Dedifferentiated amniotic fluid mesenchymal stem cell (primary cell): ENCODE measurements at regions not wholly inside any gene's neighbourhood (a gene's known extent, or its start where the extent isn't known, plus 50 kb on each side); places are given as distances from the start of the nearest gene placed in this dataset.
"Not testable (repeated sequence)": the region's sequence is repeated elsewhere in the genome, so short reads cannot be mapped to it uniquely, and the experiment has no call there.

ENCODE experiments used
- DNase-seq: peaks from one replicate; pipeline ENCODE4 v3.0.0-alpha.2; 2016; ENCODE audit errors: extremely low spot score

GRCh38 chr7:119572132-119572531 is 700.8 kb upstream of the KCND2 start:
- DNase-seq = no peak

- no peak for DNase-seq
Observed at GRCh38 chr7:119572541-119572940, 700.4 kb upstream of the KCND2 start.

- no peak for DNase-seq
Observed at GRCh38 chr7:119578116-119578515, 694.9 kb upstream of the KCND2 start.

- DNase-seq = no peak
Observed at GRCh38 chr7:119594956-119595355, 678.0 kb upstream of the KCND2 start.

GRCh38 chr7:119596651-119597050 is 676.3 kb upstream of the KCND2 start:
- DNase-seq = no peak

- no peak for DNase-seq
Observed at GRCh38 chr7:119606297-119606696, 666.7 kb upstream of the KCND2 start.

GRCh38 chr7:119620769-119621168 is 652.2 kb upstream of the KCND2 start:
- DNase-seq = no peak

GRCh38 chr7:119623427-119623826 is 649.5 kb upstream of the KCND2 start:
- no peak for DNase-seq

GRCh38 chr7:119630406-119630969 is 642.5 kb upstream of the KCND2 start:
- DNase-seq = no peak

- not testable (repeated sequence) for DNase-seq
Observed at GRCh38 chr7:119633812-119634211, 639.2 kb upstream of the KCND2 start.

- no peak for DNase-seq
Observed at GRCh38 chr7:119640326-119640725, 632.6 kb upstream of the KCND2 start.

GRCh38 chr7:119640861-119641260 is 632.1 kb upstream of the KCND2 start:
- no peak for DNase-seq

- no peak for DNase-seq
Observed at GRCh38 chr7:119643558-119643957, 629.4 kb upstream of the KCND2 start.

- no peak for DNase-seq
Observed at GRCh38 chr7:119647286-119647685, 625.7 kb upstream of the KCND2 start.

- DNase-seq = not testable (repeated sequence)
Observed at GRCh38 chr7:119648752-119649151, 624.2 kb upstream of the KCND2 start.

GRCh38 chr7:119660080-119660479 is 612.9 kb upstream of the KCND2 start:
- no peak for DNase-seq

- peak; percentile 46 for DNase-seq
Observed at GRCh38 chr7:119664601-119665000, 608.4 kb upstream of the KCND2 start.

GRCh38 chr7:119665796-119666195 is 607.2 kb upstream of the KCND2 start:
- peak; percentile 9 for DNase-seq

GRCh38 chr7:119681336-119681735 is 591.6 kb upstream of the KCND2 start:
- DNase-seq = no peak

GRCh38 chr7:119684763-119685162 is 588.2 kb upstream of the KCND2 start:
- DNase-seq = no peak

- DNase-seq = no peak
Observed at GRCh38 chr7:119685906-119686305, 587.1 kb upstream of the KCND2 start.

GRCh38 chr7:119688831-119689230 is 584.1 kb upstream of the KCND2 start:
- no peak for DNase-seq

- no peak for DNase-seq
Observed at GRCh38 chr7:119692541-119692940, 580.4 kb upstream of the KCND2 start.

- no peak for DNase-seq
Observed at GRCh38 chr7:119694506-119694905, 578.5 kb upstream of the KCND2 start.
